Tibial nerve (tissue), 4 donors: ENCODE measurements at regions not wholly inside any gene's neighbourhood (a gene's known extent, or its start where the extent isn't known, plus 50 kb on each side); places are given as distances from the start of the nearest gene placed in this dataset.

ENCODE experiments used
- CTCF ChIP-seq, 5 experiments: fragments of 200-600 bp in 3 of 5; fragments of 450-650 bp in 2 of 5; sonication (generic) in 3 of 5; IDR thresholded peaks; one replicate each; pipeline ENCODE4 v1.5.1; 2016 to 2019; ENCODE audit warnings: antibody characterized with exemption in 5 of 5, mild to moderate bottlenecking in 3 of 5, moderate library complexity in 2 of 5
- EP300 ChIP-seq, 2 donors: sonication (generic); formaldehyde crosslinking; IDR thresholded peaks; one replicate each; pipeline ENCODE4 v1.6.1; 2017; ENCODE audit warnings: antibody characterized with exemption in 2 of 2, mild to moderate bottlenecking in 1 of 2
- POLR2A ChIP-seq, 2 donors: fragments of 450-650 bp; IDR thresholded peaks; one replicate each; pipeline ENCODE4 v1.6.1; 2017; ENCODE audit warnings: antibody characterized with exemption in 2 of 2, mild to moderate bottlenecking in 2 of 2, moderate library complexity in 2 of 2

- TF ChIP-seq CTCF (IDR thresholded peaks at IDR 0.05) (no peak), POLR2A (IDR thresholded peaks at IDR 0.05) (no peak), EP300 (IDR thresholded peaks at IDR 0.05) (no peak)
These were observed 163.6 kb upstream of the PARP11 start for GRCh38 chr12:4036671-4037271.
